ENCODE measurements at regions not wholly inside any gene's neighbourhood (a gene's known extent, or its start where the extent isn't known, plus 50 kb on each side); places are given as distances from the start of the nearest gene placed in this dataset.

DNA sequence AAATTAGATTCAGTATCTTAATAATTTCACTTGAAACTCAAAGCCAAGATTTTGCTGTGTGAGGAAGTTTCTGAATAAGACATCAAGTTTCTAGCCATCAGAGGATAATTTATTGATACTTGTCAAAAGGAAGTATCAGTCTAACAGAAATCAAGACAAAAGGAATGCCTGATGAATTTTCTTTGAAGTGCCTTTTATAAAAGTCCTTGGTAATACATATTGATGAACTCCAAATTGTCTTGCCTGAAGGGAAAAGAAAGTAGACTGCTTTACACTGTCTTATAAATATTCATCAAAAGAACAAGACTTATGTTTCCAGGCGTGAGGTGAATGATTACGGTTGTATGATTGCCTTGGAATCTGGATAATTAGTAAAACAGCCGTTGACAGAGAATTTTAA lies 986.0 kb upstream of the MAP3K7 start:
- H3K9ac ChIP-seq (ENCODE audit: control insufficient read depth, insufficient read depth, low read length) = no peak overlapping the region
- no peaks in the 10 kb centered on the region for H3K27me3 ChIP-seq (replicated peaks in 1 of 2; ENCODE audit: control insufficient read depth in 2 of 2, insufficient read depth in 2 of 2, low read length in 1 of 2)
- ChIA-PET POLR2A (no interaction called here), SMC1A (ENCODE audit: uncharacterized antibody, unreplicated experiment) (interaction anchor here (1.2 to 1.3 kb wide), 2 partner anchors 27 to 81 kb away, joined by 3 read pairs; no protein-coding TSS in a partner anchor), CTCF (no interaction called here), RAD21 (ENCODE audit: unreplicated experiment) (no interaction called here)
- in situ Hi-C loops (cut with MboI) (no loop called here), intact Hi-C loops (cut with micrococcal nuclease; ENCODE audit: unreplicated experiment) (loop anchor here (5.0 to 10.0 kb wide), 2 partner anchors 144 to 282 kb away; no protein-coding TSS in a partner anchor)
- H3K4me2 ChIP-seq (ENCODE audit: control insufficient read depth, insufficient read depth) = no peak overlapping the region
- no peak for ATAC-seq
- no peaks in the 10 kb centered on the region for H3K4me1 ChIP-seq (ENCODE audit: control insufficient read depth, insufficient read depth, low read length)
- no peak overlapping the region for H3K27ac ChIP-seq (ENCODE audit: control insufficient read depth, insufficient read depth)
- DNase-seq (ENCODE audit: low read depth, low spot score) = no peak
- BruUV-seq (replicated peaks) = no TSS peak
- H4K20me1 ChIP-seq (ENCODE audit: control insufficient read depth, insufficient read depth) = no peaks in the 10 kb centered on the region
- TF ChIP-seq CBX3 (IDR thresholded peaks at IDR 0.05; ENCODE audit: borderline replicate concordance, low read depth) = no peak
- TF ChIP-seq MYB (IDR thresholded peaks at IDR 0.05; ENCODE audit: borderline replicate concordance, low read depth, low read length) = no peak
- TF ChIP-seq POU2F2 (IDR thresholded peaks at IDR 0.05; ENCODE audit: borderline replicate concordance, low read depth, low read length) = no peak
- TF ChIP-seq SUZ12 (IDR thresholded peaks at IDR 0.05; ENCODE audit: unreplicated experiment) = no peak
- TF ChIP-seq ZZZ3 (IDR thresholded peaks at IDR 0.05; ENCODE audit: control insufficient read depth, insufficient read length, low read depth) = no peak
- WGBS (ENCODE audit: insufficient coverage, insufficient replicate concordance, low lambda C conversion rate, missing lambda C conversion rate) = 6% methylated on average over 3 of the region's 3 CpGs
- H3K79me2 ChIP-seq (ENCODE audit: control insufficient read depth, insufficient read depth, low read length) = no peaks in the 10 kb centered on the region
- H3K4me3 ChIP-seq = no peak overlapping the region
- no peaks in the 10 kb centered on the region for H3K9me3 ChIP-seq (replicated peaks; ENCODE audit: control insufficient read depth, insufficient read depth, low read length)
- no peak for FAIRE-seq
- no peak overlapping the region for H2AFZ ChIP-seq (ENCODE audit: control insufficient read depth, low read depth, low read length)
- H3K36me3 ChIP-seq (ENCODE audit: control insufficient read depth in 2 of 2, insufficient read depth in 2 of 2, low read length in 1 of 2) = no peaks in the 10 kb centered on the region

DNA sequence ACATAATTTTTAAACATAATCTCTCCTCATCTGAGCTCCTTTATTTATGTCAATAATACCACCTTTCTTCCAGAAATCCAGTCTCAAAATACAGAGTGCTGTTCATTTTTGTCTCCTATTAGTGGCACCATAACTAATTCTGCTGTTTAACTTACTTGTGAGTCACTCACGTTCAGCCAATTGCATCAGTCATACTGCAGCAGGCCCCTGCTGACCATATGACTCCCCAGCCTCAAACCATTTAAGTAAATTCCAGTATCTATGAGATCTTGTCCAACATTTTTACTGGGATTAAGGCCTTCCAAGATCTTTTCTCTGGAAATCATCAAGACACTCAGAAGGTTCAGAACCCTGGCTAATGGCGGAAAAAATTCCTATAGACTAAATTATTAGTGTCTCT lies 982.2 kb upstream of the MAP3K7 start:
- no TSS peak for BruUV-seq (replicated peaks)
- SMC1A ChIA-PET (ENCODE audit: uncharacterized antibody, unreplicated experiment) = interaction anchor here (0.8 to 1.3 kb wide), 4 partner anchors 9 to 289 kb away, joined by 3 to 4 read pairs (median 3); no protein-coding TSS in a partner anchor
- TF ChIP-seq TCF12 (IDR thresholded peaks at IDR 0.05; ENCODE audit: low read depth, low read length) = no peak
- TF ChIP-seq IRF4 (IDR thresholded peaks at IDR 0.05; ENCODE audit: low read depth, low read length) = no peak
- no peak for TF ChIP-seq BRCA1 (IDR thresholded peaks at IDR 0.05; ENCODE audit: low read depth, low read length)
- TF ChIP-seq, protein P1, sequence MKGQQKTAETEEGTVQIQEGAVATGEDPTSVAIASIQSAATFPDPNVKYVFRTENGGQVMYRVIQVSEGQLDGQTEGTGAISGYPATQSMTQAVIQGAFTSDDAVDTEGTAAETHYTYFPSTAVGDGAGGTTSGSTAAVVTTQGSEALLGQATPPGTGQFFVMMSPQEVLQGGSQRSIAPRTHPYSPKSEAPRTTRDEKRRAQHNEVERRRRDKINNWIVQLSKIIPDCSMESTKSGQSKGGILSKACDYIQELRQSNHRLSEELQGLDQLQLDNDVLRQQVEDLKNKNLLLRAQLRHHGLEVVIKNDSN (IDR thresholded peaks at IDR 0.05; ENCODE audit: borderline replicate concordance, extremely low read length, insufficient read depth, low read depth, low read length) = no peak
- TF ChIP-seq ZNF384 (IDR thresholded peaks at IDR 0.05; ENCODE audit: borderline replicate concordance, low read depth, low read length) = no peak
- no peak for TF ChIP-seq ZNF274 (IDR thresholded peaks at IDR 0.05; ENCODE audit: insufficient read depth, insufficient read length)
- TF ChIP-seq NFYB (IDR thresholded peaks at IDR 0.05; ENCODE audit: insufficient read depth, low read depth, low read length) = no peak
- no peak for TF ChIP-seq FOXM1 (IDR thresholded peaks at IDR 0.05; ENCODE audit: low read depth, low read length)
- TF ChIP-seq, protein P2, sequence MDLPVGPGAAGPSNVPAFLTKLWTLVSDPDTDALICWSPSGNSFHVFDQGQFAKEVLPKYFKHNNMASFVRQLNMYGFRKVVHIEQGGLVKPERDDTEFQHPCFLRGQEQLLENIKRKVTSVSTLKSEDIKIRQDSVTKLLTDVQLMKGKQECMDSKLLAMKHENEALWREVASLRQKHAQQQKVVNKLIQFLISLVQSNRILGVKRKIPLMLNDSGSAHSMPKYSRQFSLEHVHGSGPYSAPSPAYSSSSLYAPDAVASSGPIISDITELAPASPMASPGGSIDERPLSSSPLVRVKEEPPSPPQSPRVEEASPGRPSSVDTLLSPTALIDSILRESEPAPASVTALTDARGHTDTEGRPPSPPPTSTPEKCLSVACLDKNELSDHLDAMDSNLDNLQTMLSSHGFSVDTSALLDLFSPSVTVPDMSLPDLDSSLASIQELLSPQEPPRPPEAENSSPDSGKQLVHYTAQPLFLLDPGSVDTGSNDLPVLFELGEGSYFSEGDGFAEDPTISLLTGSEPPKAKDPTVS (IDR thresholded peaks at IDR 0.05; ENCODE audit: low read depth, low read length) = no peak
- no peak for TF ChIP-seq MXI1 (IDR thresholded peaks at IDR 0.05; ENCODE audit: low read depth, low read length)

More for the DNA sequence above, 982.2 kb upstream of the MAP3K7 start:
- FAIRE-seq (no peak), ATAC-seq (no peak), DNase-seq (ENCODE audit: low read depth, low spot score) (no peak)
- in situ Hi-C loops (cut with MboI) = no loop called here
- ChIA-PET POLR2A (interaction anchor here (0.6 kb wide), 1 partner anchor 78 kb away, joined by 4 read pairs; no protein-coding TSS in a partner anchor), RAD21 (ENCODE audit: unreplicated experiment) (no interaction called here), CTCF (interaction anchor here (1.6 kb wide), 1 partner anchor 239 kb away, joined by 4 read pairs; no protein-coding TSS in a partner anchor)
- Histone ChIP-seq H3K4me1 (ENCODE audit: control insufficient read depth, insufficient read depth, low read length) (no peaks in the 10 kb centered on the region), H3K9ac (ENCODE audit: control insufficient read depth, insufficient read depth, low read length) (no peak overlapping the region), H3K9me3 (replicated peaks; ENCODE audit: control insufficient read depth, insufficient read depth, low read length) (no peaks in the 10 kb centered on the region), H2AFZ (ENCODE audit: control insufficient read depth, low read depth, low read length) (no peak overlapping the region), H3K27ac (ENCODE audit: control insufficient read depth, insufficient read depth) (no peak overlapping the region), H3K4me2 (ENCODE audit: control insufficient read depth, insufficient read depth) (no peak overlapping the region), H3K4me3 (no peak overlapping the region), H3K27me3 (replicated peaks in 1 of 2; ENCODE audit: control insufficient read depth in 2 of 2, insufficient read depth in 2 of 2, low read length in 1 of 2) (no peaks in the 10 kb centered on the region), H3K79me2 (ENCODE audit: control insufficient read depth, insufficient read depth, low read length) (no peaks in the 10 kb centered on the region), H4K20me1 (ENCODE audit: control insufficient read depth, insufficient read depth) (no peaks in the 10 kb centered on the region), H3K36me3 (ENCODE audit: control insufficient read depth in 2 of 2, insufficient read depth in 2 of 2, low read length in 1 of 2) (no peaks in the 10 kb centered on the region)
- intact Hi-C loops (cut with micrococcal nuclease; ENCODE audit: unreplicated experiment) = no loop called here
- 3% methylated on average over 2 of the region's 2 CpGs for WGBS (ENCODE audit: insufficient coverage, insufficient replicate concordance, low lambda C conversion rate, missing lambda C conversion rate)

Measured in GM12878 (cell line).